Stomach smooth muscle (tissue), 2 donors: ENCODE measurements at regions not wholly inside any gene's neighbourhood (a gene's known extent, or its start where the extent isn't known, plus 50 kb on each side); places are given as distances from the start of the nearest gene placed in this dataset.

Source experiments
- H3K27ac ChIP-seq: one replicate; pipeline ENCODE4 v1.7.0; 2013; ENCODE audit warnings: mild to moderate bottlenecking, low read length, inconsistent platforms
- H3K27me3 ChIP-seq, 2 donors: one replicate each; pipeline ENCODE4 v1.7.0; 2013; ENCODE audit warnings: low read length in 2 of 2; ENCODE audit not compliant: insufficient read depth in 2 of 2, control insufficient read depth in 1 of 2
- H3K36me3 ChIP-seq, 2 donors: one replicate each; pipeline ENCODE4 v1.7.0; 2013; ENCODE audit warnings: low read length in 2 of 2; ENCODE audit not compliant: control insufficient read depth in 2 of 2, insufficient read depth in 2 of 2
- H3K4me1 ChIP-seq: one replicate; pipeline ENCODE4 v1.7.0; 2013; ENCODE audit warnings: low read length; ENCODE audit not compliant: control insufficient read depth, insufficient read depth
- H3K4me3 ChIP-seq, 2 donors: one replicate each; pipeline ENCODE4 v1.7.0; 2013; ENCODE audit warnings: low read length in 2 of 2
- H3K9ac ChIP-seq, 2 donors: one replicate each; pipeline ENCODE4 v1.7.0; 2013; ENCODE audit warnings: low read length in 2 of 2, mild to moderate bottlenecking in 1 of 2
- H3K9me3 ChIP-seq, 2 donors: one replicate each; pipeline ENCODE4 v1.7.0; 2013; ENCODE audit warnings: low read length in 2 of 2; ENCODE audit not compliant: control insufficient read depth in 2 of 2
- donor health status: healthy.
- donor health status: Pancreatic carcinoma.

DNA sequence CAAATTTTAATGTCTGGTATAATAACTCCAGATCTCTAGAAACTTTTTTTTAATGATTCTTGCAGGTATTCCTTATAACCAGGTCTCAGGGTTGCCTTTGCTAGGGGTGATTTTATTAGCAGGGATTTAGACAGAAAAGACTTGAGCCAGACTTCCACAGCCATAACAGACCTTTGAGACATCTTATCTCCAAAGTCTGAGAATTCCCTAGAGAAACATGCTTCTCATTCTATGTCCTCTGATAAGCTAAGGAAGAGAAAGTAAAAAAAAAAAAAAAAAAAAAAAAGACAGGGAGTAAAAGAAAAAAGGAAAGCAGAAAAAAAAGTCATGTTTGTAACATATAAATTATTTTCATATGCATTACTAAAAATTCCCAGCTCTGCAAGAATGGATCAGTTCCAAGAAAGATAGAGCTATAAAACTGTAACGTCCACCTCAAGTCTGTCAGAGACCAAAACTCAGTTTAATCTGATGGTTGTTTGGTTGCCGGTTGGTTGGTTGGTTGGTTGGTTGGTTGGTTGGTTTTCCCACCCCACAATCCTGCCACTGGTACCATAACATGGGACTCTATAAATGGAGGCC, 153.8 kb downstream of the COL6A3 start:
- Histone ChIP-seq H3K9me3 (no peaks in the 10 kb centered on the region), H3K36me3 (no peaks in the 10 kb centered on the region), H3K27me3 (no peaks in the 10 kb centered on the region), H3K4me3 (no peak overlapping the region), H3K9ac (no peak overlapping the region), H3K4me1 (peaks cover 27% of the 10 kb centered on the region), H3K27ac (no peak overlapping the region)

DNA sequence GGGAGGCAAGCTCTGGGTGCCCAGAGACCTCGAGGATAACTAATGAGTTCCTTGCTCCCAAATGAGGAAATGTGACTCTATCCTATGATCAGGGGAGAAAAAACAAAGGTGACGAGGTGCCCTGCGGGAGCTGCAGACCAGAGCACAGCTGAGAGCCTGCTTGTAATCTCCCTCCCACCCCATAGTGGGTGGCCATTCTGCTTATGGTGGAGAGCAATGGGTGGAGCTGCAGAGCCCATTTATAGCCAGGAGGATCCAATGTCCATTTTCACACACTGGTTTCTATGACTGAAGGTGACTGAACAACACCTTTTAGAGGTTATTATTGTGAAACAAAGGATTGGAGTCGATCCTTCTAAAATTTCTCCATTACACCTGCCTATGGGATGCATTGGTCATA, 153.3 kb downstream of the COL6A3 start:
- H3K4me3 ChIP-seq = no peak overlapping the region
- H3K9ac ChIP-seq = no peak overlapping the region
- no peak overlapping the region for H3K27ac ChIP-seq
- no peaks in the 10 kb centered on the region for H3K27me3 ChIP-seq
- H3K9me3 ChIP-seq = no peaks in the 10 kb centered on the region
- H3K36me3 ChIP-seq = no peaks in the 10 kb centered on the region
- peaks cover 26% of the 10 kb centered on the region for H3K4me1 ChIP-seq

DNA sequence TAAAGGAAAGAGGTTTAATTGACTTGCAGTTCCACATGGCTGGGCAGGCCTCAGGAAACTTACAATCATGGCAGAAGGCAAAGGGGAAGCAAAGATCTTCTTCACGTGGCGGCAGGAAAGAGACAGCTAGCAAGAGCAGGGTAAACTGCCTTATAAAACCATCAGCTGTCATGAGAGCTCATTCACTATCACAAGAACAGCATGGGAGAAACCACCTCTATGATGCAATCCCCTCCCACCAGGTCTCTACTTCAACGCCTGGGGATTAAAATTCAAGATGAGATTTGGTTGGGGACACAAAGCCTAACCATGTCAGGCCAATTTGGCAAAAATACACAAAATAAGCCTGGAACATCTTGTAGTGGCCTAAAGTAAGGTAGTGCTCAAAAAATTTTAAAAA, 152.6 kb downstream of the COL6A3 start:
- peaks cover 20% of the 10 kb centered on the region for H3K4me1 ChIP-seq
- no peaks in the 10 kb centered on the region for H3K27me3 ChIP-seq
- no peak overlapping the region for H3K4me3 ChIP-seq
- no peaks in the 10 kb centered on the region for H3K36me3 ChIP-seq
- H3K27ac ChIP-seq = no peak overlapping the region
- no peak overlapping the region for H3K9ac ChIP-seq
- H3K9me3 ChIP-seq = no peaks in the 10 kb centered on the region

DNA sequence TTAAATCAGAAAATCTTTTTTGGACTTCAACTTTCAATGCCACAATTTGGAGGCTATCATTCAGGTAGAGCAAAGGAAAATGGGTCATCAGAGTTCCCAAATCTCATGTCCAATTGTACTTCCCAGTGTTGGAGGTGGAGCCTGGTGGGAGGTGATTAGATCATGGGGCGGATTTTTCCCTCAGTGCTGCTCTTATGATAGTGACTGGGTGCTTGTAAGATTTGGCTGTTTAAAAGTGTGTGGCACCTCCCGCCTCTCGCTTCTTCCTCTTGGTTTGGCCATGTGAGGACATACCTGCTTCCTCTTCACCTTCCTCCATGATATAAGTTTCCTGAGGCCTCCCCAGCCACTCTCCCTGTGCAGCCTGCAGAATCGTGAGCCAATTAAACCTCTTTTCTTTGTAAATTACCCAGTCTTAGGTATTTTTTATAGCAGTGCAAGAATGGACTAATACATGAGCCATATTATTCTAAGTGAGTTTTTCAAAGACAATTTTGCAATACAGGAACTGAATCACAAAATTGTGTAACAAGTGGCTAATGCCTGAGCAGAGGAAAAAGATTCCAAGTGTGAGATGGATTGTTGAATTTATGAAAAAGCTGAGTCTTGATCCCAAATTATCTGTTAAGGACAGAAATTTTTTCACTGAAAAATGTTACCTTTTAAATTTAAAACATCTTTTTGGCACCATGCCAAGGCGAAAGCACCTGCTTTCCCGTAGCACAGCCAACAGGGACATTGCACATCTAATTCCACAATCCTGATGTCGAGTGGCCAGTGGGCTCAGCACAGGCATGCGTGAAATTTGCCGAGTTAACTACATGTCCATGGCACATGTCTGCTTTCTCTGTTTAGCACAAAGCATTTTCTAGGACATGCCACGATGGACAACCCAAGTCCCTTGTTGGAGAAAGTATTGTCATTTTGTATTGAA, 150.9 kb downstream of the COL6A3 start:
- Histone ChIP-seq H3K9ac (no peak overlapping the region), H3K36me3 (no peaks in the 10 kb centered on the region), H3K4me3 (no peak overlapping the region), H3K4me1 (peaks cover 11% of the 10 kb centered on the region), H3K27ac (no peak overlapping the region), H3K9me3 (no peaks in the 10 kb centered on the region), H3K27me3 (no peaks in the 10 kb centered on the region)

DNA sequence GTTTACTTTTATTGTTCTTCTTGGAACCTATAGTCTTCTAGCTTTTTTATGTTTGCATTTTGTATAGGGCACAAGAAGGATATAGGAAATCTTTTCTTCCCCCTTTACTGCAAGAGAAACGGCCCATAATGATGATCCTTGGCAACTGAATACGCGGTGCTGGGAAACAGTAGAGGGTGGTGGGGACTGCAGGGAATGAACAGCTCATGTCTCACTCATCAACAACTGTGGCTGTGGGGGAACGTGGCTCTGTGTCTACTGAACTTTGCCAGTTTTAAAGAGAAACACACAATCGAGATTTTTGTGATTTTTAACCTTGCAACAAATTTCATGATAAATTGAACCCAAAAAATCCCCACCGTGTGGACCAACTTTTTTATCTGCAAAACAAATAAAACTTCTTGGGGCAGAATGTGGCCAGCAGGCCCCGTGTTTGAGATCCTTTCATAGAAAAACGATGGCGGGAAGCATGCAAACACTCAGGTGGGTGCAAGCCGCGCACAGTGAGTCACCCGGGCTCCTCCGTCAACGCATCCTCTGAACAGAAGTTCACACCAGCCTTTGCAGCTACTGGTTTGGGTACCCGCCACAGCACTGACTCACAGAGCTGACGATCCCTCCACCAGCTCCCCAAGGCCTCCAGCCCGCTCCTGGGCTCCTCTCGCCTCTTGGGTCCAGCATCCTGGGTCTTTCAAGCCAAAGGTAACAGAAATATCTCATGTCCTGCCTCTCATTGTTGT, 149.3 kb downstream of the COL6A3 start:
- no peak overlapping the region for H3K4me3 ChIP-seq

DNA sequence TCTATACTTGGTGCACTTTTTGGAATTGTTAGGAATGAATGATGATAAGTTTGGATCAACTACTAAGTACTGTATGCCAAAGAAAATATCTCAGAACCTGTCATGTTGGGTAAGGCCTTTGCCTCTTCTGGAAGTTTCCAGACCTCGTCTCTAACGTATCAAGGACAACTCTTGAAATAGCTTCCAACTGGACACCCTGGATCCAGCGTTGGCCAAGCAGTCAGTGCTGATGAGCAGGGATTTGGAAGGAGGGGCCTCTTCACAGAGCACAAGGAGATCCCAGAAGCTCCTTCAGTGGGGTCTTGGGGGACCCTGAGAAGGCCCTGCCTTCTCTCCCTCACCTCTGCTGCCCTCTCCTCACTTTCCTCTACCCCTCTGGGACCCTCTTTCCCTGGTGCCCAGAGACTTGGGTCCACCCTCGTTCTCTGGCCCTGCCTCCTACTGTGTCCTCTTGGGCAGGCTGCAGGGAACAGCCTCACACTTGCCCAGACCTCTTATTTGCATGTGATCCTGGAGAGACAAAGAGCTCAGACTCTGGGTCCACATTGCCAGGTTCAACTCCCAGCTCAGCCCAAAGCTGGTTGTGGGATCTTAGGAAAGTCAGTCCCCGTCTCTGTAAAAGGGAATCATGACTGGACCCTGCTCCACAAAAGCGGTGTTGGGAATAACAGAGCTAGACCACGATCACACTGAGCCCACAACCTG, 145.8 kb downstream of the COL6A3 start:
- Histone ChIP-seq H3K4me1 (peaks cover 18% of the 10 kb centered on the region), H3K27ac (no peak overlapping the region), H3K9me3 (no peaks in the 10 kb centered on the region), H3K36me3 (no peaks in the 10 kb centered on the region), H3K9ac (no peak overlapping the region), H3K4me3 (no peak overlapping the region), H3K27me3 (no peaks in the 10 kb centered on the region)

More for the DNA sequence above, 149.3 kb downstream of the COL6A3 start:
- H3K27ac ChIP-seq = no peak overlapping the region
- H3K27me3 ChIP-seq = no peaks in the 10 kb centered on the region
- H3K9ac ChIP-seq = no peak overlapping the region
- H3K4me1 ChIP-seq = peaks cover 14% of the 10 kb centered on the region
- no peaks in the 10 kb centered on the region for H3K36me3 ChIP-seq
- no peaks in the 10 kb centered on the region for H3K9me3 ChIP-seq

DNA sequence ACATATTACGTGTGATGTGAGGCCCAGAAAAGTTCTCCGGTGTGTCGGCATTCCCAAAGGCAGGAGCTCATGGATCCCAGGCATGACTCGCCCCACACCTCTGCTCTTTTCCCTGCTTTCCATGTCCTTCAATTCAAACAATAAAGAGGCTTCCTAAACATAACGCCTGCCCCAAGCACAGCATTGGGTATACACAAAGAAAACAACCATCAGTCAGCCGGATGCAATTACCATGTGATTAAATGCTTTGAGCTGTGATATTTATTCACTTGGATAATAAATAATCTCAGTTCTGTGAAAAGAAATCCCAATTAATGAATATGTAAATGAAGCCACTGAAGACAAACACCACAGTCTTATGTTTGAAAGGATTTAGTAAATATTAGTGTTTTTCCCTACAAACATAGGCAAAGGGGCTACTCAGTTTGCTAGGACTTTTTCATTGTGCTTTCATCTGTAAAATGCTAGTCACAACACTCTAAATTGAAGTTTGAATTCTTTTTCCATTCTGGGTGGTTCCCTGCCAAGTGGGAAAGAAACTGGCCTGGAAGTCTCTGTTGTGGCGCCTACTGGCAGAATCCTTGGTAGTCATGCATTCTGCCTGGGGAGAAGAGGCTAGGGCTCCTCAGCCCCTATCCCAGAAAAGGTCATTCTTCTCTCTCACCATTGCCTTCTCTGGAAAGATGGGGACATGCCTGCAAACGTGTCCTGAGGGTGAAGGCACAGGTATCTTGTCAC, 144.7 kb downstream of the COL6A3 start:
- Histone ChIP-seq H3K27ac (peak overlapping the region; percentile 37), H3K27me3 (no peaks in the 10 kb centered on the region), H3K9me3 (no peaks in the 10 kb centered on the region), H3K4me1 (peaks cover 18% of the 10 kb centered on the region), H3K4me3 (no peak overlapping the region), H3K36me3 (no peaks in the 10 kb centered on the region), H3K9ac (no peak overlapping the region)

DNA sequence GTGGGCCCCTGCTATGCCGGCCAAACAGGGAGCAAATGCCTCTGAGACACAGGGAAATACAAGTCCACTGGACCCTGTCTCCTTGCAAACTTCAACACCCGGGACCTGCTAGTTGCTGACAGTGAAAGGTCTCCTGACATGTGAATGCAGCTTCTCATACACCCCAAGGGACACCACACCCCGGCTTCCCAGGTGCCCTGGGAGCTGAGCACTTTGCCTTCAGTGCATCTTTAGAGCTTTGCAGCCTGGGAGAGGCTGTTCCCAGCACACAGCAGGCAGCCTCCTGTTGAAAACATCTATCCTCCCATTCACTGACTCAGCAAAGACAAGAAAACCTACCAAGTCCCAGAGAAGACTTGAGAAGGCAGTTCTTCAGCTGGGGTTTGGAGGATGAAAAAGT, 143.4 kb downstream of the COL6A3 start:
- H3K4me1 ChIP-seq = peaks cover 18% of the 10 kb centered on the region
- no peak overlapping the region for H3K4me3 ChIP-seq
- no peak overlapping the region for H3K27ac ChIP-seq
- H3K9ac ChIP-seq = no peak overlapping the region
- H3K36me3 ChIP-seq = no peaks in the 10 kb centered on the region
- no peaks in the 10 kb centered on the region for H3K27me3 ChIP-seq
- no peaks in the 10 kb centered on the region for H3K9me3 ChIP-seq

DNA sequence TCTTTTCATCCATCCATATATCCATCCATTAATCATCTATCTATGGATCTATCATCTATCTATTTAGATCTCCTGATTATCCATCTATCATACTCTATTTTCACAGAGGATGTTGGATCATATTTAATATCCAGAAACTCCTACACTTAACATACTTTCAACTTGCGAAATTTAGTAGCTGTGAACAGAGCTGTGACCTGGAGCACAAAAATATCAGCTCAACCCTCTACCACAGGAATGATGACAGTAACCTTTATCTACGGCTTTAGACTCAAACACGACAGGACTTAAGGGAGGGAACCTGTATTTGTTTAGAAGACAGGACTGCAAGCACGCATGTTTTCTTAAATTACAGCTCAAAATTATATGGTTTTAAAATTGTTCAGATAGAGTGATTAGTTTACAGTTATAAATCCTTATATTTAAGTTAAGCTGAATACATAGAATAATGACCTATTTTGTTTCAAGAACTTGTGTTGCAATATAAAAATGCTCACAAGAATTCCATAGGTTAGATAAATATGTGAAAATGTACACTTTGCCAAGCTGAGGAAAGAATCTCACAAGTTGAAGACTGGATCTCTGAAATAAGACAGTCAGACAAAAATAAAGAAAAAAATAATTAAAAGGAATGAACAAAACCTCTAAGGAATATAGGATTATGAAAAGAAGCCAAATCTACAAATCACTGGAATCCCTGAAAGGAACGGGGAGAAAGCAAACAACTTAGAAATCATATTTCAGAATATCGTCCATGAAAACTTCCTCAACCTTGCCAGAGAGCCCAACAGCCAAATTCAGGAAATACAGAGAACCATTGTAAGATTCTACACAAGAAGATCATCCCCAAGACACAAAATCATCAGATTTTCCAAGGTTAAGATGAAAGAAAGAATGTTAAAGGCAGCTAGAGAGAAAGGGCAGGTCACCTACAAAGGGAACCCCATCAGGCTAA, 142.0 kb downstream of the COL6A3 start:
- no peak overlapping the region for H3K27ac ChIP-seq
- H3K4me1 ChIP-seq = peaks cover 18% of the 10 kb centered on the region
- H3K36me3 ChIP-seq = no peaks in the 10 kb centered on the region
- H3K4me3 ChIP-seq = no peak overlapping the region
- H3K9ac ChIP-seq = no peak overlapping the region
- H3K9me3 ChIP-seq = no peaks in the 10 kb centered on the region
- no peaks in the 10 kb centered on the region for H3K27me3 ChIP-seq
